HG02798 (cell line): ENCODE measurements at regions not wholly inside any gene's neighbourhood (a gene's known extent, or its start where the extent isn't known, plus 50 kb on each side); places are given as distances from the start of the nearest gene placed in this dataset.

Source experiments
- ATAC-seq: cut with Tn5 transposase; IDR thresholded peaks from one replicate; pipeline ENCODE4 v1.9.1; 2021; ENCODE audit warnings: mild to moderate bottlenecking; ENCODE audit not compliant: unreplicated experiment, poor library complexity

DNA sequence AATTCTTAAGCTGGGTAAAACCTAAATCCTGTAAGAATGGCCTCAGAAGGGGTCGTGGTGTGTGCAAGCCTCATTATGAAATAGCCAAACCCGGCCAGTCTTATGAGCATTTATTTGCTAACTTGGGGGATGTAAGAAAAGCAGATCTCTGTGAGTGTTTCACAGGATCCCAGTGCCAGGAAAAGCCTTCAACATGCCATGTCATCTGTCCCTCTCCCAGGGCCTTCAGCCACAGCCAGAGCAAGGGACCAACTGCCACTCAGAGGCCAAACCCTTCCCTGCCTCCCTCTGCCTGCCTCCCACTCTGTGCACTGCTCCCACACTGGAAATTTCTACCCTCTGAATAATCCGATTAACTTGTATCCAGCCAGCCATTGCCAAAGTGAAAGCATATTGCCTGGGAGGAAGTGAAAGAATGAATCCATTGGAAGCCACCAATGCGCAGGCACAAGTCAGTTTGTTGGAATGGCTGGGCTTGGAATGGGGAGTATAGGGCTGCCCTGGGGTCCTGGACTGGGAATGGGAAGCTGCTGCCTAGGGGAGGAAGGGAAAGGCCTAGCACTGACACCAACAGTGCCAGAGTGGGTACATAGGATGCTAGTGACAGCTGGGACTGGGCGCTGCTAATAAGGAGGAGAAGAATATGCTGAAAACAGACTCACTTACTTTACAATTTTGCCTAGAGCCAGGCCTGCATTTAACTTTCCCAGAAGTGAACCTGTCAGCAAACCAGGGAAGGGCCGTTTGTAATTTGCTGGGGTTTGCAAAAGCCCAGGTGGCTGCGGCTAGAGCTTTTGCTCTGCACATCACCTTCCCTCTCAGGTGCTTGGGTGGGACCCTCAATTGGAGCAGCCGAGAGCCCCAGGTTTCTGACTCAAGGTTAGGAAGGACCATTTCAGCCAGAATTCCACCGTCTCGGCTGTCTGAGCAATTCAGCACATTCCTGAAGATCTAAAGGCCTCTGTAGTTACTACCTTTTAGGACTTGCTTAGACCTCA, 146.6 kb upstream of the NCK2 start:
- no peak for ATAC-seq

DNA sequence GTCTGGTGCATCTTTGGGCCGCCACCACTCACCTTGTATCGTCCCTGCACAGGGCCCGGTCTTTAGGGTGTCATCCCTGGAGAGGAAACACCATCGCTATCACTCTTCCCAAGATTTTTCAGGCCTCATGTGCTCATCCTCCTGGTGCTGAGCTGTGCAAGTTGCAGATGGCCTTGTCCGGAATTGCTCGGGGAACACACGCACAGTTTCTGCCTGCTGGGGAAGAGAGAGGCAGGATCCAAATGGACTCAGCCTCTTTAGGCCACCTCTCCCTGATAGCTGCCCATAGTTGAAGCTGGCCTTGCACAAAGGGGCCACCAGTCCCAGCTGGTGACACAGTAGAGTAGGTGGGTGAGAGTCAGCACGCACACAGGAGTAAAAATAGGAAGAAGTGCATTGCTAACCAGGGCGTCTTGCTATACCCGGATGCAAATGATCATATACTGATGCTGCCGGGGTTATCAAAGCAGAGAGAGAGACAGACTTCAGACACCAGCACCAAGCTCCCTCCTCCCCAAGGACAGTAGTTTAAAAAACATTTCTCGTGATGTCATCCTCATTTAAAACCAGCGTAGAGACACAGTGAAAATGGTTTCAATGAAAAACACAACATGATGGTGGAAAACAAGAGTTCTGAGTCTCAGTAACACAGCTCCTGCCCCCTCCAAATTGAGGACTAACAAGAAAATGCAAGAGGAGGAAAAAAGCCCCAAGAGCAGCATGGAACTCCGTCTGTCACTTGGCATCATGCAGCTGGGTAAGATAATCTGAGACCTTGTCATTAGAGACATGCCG, 147.5 kb upstream of the NCK2 start:
- no peak for ATAC-seq

DNA sequence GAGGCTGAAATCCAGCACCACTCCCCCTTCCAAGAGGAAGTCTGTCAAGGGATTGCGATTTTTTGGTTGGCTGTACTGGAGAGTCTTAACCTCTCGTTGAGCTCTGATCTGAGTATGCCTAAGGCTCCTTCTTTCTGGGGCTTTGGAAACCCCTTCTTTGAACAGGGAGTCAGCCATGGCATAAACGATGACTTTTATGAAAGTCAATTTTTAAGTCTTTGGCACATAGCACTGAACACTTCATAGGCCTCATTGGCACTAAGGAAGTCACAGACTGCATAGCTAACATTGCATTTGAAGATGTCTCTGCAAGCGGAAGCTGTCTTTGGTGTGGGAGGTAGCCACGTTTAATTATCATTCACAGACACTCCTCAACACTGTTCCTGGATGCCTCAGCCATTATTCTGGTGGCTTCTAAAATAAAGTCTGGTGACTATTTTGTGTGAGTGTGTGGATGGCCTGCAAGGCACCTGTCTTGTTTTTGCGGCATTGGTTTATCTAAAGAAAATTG, 148.2 kb upstream of the NCK2 start:
- no peak for ATAC-seq

DNA sequence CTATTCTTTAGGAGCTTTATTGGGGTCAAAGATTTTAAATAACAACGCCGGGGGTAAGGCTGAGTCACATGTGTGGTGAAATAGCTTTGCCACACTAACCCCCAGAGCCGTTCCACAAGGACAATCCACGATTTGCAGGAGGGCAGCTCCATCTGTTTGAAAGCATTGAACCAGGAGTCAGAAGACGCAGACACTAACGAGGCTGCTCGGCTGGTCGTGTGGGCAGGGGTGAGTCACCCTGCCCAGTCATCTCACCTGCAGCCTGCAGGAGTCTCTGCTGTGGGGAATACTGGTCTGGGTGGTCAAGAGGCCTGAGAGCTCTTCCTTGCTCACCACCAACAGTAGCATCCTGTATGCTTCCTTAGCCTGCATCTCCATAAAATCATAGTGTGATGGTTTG, 149.2 kb upstream of the NCK2 start:
- no peak for ATAC-seq

DNA sequence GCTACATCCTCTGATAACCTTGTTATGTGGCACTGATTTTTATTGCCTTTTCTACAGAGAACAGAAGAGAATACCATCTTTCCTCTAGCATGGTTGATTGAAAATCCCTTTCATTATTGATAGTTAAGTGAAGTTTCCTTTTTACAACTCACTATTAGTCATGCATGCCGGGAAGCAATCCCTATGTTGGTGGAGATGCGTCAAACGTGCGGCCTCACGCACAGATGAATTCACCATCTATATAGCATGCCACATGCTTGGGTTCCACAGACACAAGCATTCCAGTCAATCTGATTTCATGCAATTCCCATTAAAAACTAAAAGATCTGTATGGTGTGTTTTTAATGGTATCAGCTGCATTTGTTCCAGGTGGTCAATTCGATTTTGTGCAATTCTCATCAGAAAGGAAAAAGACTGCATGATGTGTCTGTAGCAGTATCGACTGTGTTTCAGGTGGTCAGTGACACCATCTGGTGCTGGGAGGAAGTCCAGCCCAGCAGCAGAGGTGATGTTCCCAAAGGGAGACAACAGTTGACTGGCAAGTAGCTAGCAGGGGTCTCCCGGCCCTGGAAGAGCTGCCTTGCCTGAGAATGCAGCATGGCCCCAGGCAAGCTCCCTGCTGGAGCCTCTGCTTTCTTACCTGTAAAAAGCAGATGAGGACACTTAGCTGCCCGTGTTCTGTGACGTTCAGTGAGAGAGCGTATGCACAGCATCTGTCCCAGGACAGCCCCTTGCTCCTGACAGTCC, 151.3 kb upstream of the NCK2 start:
- no peak for ATAC-seq

DNA sequence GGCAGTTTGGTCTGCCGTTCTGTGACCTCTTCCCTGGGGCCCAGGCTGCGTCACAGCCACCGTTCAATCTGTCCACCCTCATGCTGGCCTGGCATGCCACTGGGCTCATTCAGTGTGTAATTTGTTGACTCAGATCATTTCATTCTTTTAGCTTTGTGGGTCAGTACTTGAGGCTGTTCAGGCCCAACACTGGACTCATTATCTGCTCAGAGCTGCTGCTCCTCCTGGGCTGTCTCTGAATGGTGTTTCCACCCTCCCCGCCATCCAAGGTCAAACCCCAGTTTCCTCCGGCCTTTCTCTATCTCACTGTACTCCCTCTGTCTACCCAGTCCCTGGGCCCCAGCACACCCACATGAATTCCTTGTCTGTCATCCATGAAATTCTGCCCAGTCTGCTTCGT, 152.4 kb upstream of the NCK2 start:
- no peak for ATAC-seq

DNA sequence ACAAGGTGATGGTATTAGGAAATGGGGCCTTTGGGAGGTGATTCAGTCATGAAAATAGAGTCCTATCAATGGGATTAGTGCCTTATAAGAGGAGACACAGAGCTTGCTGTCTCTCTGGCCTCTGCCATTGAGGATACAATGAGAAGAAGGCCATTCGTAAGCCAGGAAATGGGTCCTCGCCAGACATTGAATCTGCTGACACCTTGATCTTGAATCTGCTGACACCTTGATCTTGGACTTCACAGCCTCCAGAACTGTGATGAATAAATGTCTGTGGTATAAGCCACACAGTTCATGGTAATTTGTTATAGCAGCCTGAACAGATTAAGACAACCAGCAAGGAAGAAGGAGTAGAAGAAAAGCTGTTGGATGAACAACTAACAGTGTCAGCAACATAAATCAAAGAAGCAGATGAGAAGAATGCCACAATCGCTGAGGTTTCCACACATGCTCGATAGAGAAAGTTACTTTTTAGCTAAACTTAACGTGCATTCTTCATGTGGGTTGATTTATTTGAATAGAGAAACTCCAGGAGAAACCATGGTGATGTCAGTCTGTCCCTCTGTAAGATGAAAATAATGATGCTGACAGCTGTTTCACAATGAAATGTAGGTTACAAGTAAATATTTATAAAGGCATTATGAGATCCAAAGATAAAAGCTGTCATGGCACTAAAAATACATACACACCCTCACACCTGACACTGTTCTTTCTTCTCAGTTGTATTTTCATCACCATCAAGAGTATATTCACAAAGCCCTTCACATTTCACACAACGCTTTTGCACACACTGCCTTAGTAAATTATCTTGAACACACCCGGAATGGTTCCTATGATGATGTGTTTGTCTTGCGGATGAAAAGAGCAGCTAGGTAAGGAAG, 153.7 kb upstream of the NCK2 start:
- no peak for ATAC-seq

DNA sequence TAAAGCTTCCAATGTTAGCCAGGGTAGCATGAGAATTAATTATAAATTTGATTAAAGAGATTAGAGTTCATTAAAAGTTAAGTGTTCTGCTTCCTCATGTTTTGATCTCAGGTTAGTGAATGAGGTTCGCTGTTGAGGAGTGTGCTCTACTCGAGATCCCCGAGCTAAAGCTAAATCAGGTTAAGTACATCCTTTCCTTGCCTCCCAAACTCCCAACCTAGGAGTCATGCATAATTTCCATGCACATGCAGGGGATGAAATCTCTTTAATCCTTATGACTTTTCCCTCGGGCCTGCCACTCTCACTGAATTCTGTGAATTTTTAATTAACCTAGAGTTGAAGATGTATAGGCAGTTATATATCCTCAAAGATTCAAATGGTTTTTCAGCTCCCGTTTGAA, 156.1 kb upstream of the NCK2 start:
- no peak for ATAC-seq

DNA sequence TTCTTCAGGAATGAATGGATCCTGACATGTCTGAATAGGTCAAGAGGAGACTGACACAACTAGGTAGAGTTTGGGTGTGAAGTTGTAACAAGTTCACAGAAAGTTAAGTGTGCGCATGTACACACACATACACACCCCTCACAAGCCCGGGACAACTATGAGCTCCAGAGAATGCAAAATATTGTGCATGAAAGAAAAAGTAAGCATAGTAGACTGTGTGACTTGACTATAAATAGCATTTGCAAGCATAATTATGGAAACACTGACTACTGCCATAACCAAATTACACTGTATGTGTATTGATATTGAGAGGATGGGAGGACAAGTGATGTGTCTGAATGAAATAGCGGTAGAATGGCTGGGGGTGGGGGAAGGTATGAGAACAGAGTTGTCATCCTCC, 157.1 kb upstream of the NCK2 start:
- ATAC-seq = no peak

DNA sequence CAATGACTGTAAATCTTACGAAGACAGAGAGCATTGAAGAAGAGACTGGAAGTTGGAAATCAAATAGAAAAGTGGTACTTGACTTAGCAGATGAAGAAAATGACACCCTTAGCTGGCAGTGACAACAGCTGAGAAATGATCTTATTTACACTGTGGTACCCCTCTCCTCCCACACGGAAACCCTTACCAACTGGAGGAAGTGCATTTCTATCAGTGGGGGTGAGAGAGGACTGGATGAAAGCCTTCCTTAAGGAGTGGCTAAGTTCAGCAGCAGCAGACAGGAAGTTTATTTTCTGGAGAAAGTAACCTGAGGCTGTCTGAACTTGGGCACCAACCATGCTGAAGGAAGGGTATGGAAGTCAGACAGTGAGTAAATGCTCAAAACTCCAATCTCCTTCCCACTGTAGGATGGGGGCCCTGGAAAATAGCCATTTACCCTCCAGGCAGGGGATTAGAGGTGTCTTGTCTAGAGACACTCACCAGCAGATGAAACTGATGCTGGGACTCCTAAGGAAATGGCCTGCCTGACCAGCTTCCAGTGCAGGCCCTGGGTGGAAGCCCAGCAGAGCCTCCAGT, 160.2 kb upstream of the NCK2 start:
- ATAC-seq = no peak

DNA sequence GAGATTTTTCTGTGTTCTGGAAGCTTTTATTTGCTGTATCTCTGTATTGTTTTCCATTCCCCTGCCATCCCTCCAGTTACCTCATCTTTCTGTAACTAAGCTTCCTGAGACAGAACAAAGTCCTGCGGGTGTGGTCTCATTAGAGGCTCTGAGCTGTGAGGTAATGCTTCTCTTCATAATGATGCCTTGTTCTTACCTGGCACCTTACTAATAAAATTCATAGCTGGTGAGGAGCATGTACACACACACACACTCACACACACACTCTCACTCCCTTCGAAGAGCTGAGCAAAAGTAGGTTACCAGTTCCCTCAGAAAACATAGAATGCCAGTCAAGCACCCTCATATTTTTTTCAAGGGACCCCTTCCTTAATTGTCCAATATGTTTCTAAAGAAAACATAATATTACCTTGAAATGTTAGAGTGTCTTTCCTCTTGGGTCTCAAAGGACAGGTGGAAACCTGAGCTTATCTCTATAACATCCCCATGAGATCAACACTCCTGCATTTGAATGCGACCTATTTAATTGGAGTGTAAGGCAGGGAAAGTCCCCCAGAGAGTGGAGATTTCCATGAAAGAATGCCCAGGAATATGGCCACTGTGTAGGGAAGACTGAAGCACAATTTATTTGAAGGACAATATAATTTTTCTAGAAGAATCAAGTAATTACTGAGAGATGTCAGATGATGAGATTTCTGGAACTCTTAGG, 161.6 kb upstream of the NCK2 start:
- no peak for ATAC-seq

DNA sequence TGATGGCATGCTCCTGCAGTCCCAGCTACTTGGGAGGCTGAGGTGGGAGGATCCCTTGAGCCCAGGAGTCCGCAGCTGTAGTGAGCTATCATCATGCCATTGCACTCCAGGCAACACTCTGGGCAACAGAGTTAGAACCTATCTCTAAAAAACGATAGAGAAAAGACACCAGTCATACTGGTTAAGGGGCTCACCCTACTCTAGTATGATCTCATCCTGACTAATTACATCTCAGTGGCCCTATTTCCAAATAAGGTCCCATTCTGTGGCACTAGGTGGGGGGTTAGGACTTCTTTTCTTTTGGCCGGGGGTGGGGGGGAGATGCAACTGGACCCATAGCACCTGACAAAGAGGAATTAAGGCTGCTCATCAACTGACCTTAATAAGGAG, 163.2 kb upstream of the NCK2 start:
- no peak for ATAC-seq

DNA sequence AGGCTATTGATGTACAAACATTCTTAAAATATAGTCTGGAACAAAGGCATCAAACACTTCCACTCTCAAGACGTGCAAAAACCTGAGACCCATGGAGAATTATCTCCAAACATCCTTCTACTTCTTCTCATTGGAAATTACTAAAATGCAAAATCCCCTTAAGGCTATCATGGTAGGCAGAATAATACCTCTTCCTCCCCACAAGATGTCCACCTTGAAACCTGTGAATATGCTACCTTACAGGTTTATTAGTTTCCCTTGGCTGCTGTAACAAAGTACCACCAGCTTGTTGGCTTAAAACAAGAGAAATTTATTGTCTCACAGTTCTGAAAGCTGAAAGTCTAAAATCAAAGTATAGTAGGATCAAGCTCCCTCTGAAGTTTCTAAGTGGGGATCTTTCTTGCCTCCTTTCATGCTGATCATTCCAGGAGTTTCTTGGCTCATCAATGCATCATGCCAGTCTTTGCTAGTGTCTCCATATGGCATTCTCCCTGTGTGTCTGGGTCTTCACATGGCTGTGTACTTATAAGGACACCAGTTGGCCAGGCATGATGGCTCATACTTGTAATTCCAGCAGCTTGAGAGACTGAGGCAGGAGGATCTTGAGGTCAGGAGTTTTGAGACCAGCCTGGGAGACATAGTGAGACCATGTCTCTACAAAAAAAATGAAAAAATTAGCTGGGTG, 163.7 kb upstream of the NCK2 start:
- no peak for ATAC-seq

DNA sequence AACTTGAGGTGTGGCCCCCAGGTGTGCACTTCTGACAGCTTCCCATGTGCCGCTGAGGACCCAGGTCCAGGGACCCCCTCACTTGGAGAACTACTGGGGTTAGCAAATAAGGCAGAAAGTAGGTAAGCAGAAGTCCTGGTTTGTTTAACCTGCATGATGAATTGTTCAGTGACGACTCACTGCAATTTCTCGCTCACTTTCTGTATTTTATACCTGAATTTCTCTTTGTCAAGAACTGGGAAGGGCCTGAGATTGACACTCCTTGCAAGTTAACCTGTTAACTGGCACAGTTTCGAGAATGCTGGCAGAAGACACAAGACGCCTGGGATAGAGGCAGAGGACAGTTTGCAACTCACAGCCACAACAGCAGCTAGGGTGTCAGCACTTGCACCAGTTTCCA, 164.5 kb upstream of the NCK2 start:
- no peak for ATAC-seq

DNA sequence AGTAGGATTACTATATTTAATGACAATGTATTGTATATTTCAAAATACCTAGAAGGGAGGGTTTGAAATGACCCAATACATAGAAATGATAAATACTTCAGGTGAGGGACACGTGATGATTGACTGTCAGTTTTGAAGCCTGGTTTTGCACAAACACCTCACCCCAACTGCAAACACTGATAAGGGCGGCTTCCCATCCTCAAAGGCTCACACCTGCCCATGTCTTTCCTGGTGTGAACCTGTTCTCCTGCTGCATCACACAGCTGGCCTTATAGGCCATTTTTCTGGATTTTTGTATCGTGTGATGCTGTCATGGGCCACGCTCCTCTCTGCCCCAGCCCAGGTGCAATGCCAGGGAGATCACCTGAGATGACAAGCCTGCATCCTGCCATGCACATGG, 166.5 kb upstream of the NCK2 start:
- ATAC-seq = no peak

DNA sequence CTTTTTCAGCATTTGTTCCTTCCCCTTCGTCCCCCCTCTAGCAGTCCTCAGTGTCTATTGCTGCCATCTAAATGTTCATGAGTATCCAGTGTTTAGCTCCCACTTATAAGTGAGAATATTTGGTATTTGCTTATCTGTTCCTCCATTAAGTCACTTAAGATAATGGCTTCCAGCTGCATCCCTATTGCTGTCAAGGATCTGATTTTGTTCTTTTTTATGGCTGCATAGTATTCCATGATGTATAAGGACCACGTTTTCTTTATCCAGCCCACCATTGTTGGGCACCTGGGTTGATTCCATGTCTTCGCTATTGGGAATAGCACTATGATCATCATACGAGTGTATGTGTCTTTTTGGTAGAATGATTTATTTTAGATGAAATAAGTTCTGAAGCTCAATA, 166.9 kb upstream of the NCK2 start:
- ATAC-seq = no peak

DNA sequence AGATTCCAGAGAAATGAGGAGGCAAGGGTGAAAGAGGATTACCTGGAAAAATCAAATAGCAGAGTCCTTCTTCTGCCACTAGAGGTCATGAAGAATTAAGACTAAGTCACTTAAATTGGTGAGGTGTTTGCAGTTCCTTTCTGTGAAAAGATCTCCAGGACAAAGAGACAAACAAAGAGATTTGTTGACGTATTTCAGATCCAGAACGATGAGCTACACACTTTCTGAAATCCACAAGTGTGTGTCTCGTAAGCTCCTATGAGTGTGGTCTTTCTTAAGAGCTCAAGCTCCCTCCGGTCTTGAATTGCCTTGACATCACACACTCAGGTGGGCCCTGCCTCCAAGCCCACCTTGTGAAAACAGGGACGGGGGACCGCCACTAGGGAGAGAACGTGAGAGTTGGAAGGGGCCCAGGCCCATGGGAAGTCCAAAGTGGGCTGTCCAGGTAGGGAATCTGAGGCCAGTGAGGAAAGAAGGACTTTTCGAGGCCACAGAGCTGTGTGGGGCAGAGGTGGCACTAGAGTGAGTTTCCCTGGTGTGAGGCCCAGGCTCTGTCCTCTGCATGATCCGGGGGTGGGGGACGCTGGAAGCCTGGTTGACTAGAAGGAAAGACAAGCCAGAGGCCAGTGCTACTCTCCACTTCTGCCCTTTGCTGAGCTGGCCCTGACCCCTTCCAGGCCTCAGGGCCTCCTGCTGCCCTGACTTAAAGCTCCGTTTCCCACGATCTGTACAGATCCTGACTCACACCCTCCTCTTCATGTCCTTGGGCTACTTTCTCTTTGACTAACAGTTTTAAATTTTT, 168.1 kb upstream of the NCK2 start:
- ATAC-seq = peak; percentile 37
